ENCODE measurements at regions not wholly inside any gene's neighbourhood (a gene's known extent, or its start where the extent isn't known, plus 50 kb on each side); places are given as distances from the start of the nearest gene placed in this dataset.

DNA sequence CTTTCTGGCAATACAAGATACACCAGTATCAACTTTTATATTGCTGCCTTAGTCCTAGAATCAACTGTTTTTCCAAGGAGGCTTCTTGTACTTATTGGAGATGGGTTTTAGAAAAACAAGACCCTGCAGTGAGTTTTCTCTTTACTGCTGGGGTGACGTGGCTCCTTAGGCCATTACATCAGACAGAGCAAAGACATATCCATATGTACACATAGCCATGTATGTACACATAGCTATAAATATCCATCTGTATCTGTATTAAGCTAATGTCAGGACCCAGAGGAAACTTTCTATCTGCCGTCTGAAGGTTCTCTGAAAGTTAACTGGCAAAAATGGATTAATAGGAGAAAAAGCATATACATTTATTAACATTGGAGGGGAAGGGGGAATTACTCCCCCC, 607.4 kb downstream of the POM121L12 start:
- Mint-ChIP-seq H3K36me3 (ENCODE audit: low read depth) (no peaks in the 10 kb centered on the region), H3K9me3 (peaks cover 13% of the 10 kb centered on the region), H3K27ac (no peak overlapping the region), H3K27me3 (ENCODE audit: low read depth) (no peaks in the 10 kb centered on the region), H3K4me3 (no peak overlapping the region), H3K4me1 (ENCODE audit: low read depth) (no peaks in the 10 kb centered on the region)
- intact Hi-C loops (cut with micrococcal nuclease): no loop called here
- no peak for DNase-seq
- CTCF ChIA-PET: interaction anchor here (0.7 to 0.9 kb wide), 2 partner anchors 14 to 370 kb away, joined by 4 to 5 read pairs; no protein-coding TSS in a partner anchor

DNA sequence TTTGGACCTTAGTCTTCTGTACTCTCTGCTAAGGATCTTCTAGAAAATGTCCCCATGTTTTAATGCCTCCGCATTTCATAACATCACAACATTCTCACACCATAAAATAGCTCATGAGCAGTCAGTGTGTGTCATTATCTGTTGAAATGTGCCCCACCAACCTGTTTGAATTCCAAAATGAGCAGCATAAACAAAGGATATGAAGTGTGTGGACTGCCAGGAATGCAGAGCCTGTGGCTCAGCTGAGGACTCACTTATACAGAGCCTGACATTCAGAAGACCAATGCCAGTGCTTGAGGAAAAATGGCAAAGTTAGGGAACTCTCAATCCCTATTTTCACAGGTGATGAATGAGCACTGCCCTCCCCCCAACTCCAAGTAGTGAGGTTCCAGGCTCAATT, 621.4 kb downstream of the POM121L12 start:
- peaks cover 24% of the 10 kb centered on the region for H3K9me3 Mint-ChIP-seq
- no peak overlapping the region for H3K4me3 Mint-ChIP-seq
- no peaks in the 10 kb centered on the region for H3K27me3 Mint-ChIP-seq (ENCODE audit: low read depth)
- no peak overlapping the region for H3K27ac Mint-ChIP-seq
- intact Hi-C loops (cut with micrococcal nuclease): no loop called here
- CTCF ChIA-PET: interaction anchor here (0.9 kb wide), 1 partner anchor 14 kb away, joined by 4 read pairs; no protein-coding TSS in a partner anchor
- H3K36me3 Mint-ChIP-seq (ENCODE audit: low read depth): no peaks in the 10 kb centered on the region
- no peaks in the 10 kb centered on the region for H3K4me1 Mint-ChIP-seq (ENCODE audit: low read depth)
- no peak for DNase-seq

DNA sequence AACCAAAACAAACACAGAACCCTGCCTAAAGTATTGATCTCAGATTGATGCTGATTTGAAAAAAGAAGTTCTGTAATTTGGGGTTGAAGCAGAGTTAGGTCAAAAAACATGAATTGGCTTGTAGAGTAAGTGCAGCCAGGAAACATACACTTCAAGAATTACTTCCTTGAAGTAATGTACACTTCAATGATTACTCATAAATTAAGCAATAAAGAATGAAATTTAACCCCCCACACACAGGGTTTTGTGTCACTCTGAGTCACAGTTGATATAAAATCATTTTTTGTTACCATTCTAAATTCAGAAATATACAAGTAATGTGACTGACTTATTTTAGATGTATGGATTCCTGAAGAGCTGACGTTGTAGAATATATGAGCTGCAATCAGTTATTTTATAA, 622.2 kb downstream of the POM121L12 start:
- no peaks in the 10 kb centered on the region for H3K36me3 Mint-ChIP-seq (ENCODE audit: low read depth)

DNA sequence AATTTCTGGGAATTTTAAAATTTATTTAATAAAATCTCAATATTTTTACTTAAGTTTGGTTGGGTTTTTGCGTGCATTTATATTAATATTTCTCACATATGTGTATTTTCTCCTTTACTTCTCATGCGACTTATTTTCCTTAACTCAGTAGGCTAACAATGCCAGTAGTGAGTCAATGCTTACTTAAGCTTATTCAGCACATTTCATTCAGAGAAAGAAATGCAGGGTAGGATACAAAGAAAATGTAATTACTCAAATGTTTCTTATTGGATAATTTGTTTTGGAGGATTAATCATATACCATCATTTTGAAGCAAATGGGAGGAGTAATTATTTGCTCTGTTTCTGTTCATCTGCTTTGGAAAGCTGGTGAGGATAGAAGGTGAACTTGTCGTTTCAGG, 623.5 kb downstream of the POM121L12 start:
- peaks cover 19% of the 10 kb centered on the region for H3K9me3 Mint-ChIP-seq
- intact Hi-C loops (cut with micrococcal nuclease): no loop called here
- no peaks in the 10 kb centered on the region for H3K27me3 Mint-ChIP-seq (ENCODE audit: low read depth)
- CTCF ChIA-PET: no interaction called here
- no peaks in the 10 kb centered on the region for H3K36me3 Mint-ChIP-seq (ENCODE audit: low read depth)
- DNase-seq: no peak
- no peaks in the 10 kb centered on the region for H3K4me1 Mint-ChIP-seq (ENCODE audit: low read depth)
- H3K27ac Mint-ChIP-seq: no peak overlapping the region
- H3K4me3 Mint-ChIP-seq: no peak overlapping the region

More for the DNA sequence above, 622.2 kb downstream of the POM121L12 start:
- DNase-seq: no peak
- Mint-ChIP-seq H3K27ac (no peak overlapping the region), H3K9me3 (peaks cover 23% of the 10 kb centered on the region), H3K4me1 (ENCODE audit: low read depth) (no peaks in the 10 kb centered on the region), H3K4me3 (no peak overlapping the region), H3K27me3 (ENCODE audit: low read depth) (no peaks in the 10 kb centered on the region)
- CTCF ChIA-PET: interaction anchor here (0.9 kb wide), 1 partner anchor 15 kb away, joined by 4 read pairs; no protein-coding TSS in a partner anchor
- intact Hi-C loops (cut with micrococcal nuclease): no loop called here

DNA sequence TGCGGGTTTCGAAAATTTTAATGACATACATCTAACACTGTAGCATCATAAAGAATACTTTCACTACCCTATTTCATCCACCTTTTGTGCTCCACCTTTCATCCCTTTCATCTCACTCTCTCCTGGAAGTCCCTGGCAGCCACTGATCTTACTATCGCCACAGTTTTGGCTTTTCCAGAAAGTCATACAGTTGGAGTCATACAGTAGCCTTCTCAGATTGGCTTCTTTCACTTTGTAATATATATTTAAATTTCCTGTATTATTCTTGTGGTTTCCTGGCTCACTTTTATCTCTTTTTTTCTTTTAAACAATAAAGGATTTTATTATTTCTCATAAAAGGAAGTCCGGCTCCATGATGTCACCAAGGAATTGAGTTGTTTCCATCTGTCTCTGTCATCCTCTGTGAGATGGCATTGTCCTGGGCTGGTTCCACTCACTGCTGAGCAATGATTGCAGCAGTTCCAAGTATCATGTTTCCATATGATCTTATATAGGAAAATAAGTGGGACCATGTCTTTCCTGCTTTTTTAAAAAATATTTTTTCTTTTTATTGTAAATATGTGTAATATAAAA, 626.3 kb downstream of the POM121L12 start:
- DNase-seq: no peak
- intact Hi-C loops (cut with micrococcal nuclease): no loop called here
- peaks cover 33% of the 10 kb centered on the region for H3K9me3 Mint-ChIP-seq
- H3K36me3 Mint-ChIP-seq (ENCODE audit: low read depth): peaks cover 2% of the 10 kb centered on the region
- CTCF ChIA-PET: no interaction called here
- H3K27me3 Mint-ChIP-seq (ENCODE audit: low read depth): no peaks in the 10 kb centered on the region
- H3K4me1 Mint-ChIP-seq (ENCODE audit: low read depth): no peaks in the 10 kb centered on the region
- no peak overlapping the region for H3K4me3 Mint-ChIP-seq
- no peak overlapping the region for H3K27ac Mint-ChIP-seq

DNA sequence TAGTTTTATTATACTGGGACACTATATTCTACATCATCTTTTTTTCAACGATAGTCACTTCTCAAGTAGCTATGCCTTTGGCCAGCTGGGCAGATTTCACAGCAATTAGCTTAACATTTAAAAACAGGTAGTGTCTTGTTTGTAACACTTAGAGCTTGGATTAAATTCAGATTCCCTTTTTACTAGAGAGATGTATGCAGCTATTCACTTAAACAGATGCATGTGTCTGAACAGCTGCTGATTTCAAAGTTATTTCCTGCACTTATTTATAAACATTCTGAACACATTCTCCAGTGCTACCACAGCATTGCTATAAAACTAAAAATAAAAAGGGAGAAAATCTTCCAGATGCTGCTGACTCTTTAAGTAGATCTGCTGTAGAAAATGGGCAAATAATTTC, 637.2 kb downstream of the POM121L12 start:
- no peaks in the 10 kb centered on the region for H3K36me3 Mint-ChIP-seq (ENCODE audit: low read depth)
- H3K4me1 Mint-ChIP-seq (ENCODE audit: low read depth): no peaks in the 10 kb centered on the region
- no peaks in the 10 kb centered on the region for H3K9me3 Mint-ChIP-seq
- no peak overlapping the region for H3K27ac Mint-ChIP-seq
- CTCF ChIA-PET: no interaction called here
- no peak for DNase-seq
- H3K27me3 Mint-ChIP-seq (ENCODE audit: low read depth): no peaks in the 10 kb centered on the region
- no peak overlapping the region for H3K4me3 Mint-ChIP-seq
- intact Hi-C loops (cut with micrococcal nuclease): no loop called here

DNA sequence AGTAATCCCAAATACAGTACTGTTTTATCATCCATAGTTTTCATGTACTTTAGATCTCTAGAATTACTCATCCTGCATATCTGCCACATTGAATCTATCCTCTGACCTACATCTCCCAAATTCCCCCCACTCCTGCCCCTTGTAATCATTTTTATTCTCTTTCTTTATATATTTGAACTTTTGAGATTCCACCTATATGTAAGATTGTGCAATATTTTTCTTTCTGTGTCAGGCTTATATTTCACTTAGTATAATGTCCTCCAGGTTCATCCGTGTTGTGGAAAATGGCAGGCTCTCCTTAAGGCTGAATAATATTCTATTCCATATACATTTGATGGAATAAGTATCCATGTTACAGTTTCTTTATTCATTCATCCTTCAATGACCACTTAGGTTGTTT, 640.4 kb downstream of the POM121L12 start:
- no peak overlapping the region for H3K4me3 Mint-ChIP-seq
- CTCF ChIA-PET: no interaction called here
- H3K27ac Mint-ChIP-seq: no peak overlapping the region

DNA sequence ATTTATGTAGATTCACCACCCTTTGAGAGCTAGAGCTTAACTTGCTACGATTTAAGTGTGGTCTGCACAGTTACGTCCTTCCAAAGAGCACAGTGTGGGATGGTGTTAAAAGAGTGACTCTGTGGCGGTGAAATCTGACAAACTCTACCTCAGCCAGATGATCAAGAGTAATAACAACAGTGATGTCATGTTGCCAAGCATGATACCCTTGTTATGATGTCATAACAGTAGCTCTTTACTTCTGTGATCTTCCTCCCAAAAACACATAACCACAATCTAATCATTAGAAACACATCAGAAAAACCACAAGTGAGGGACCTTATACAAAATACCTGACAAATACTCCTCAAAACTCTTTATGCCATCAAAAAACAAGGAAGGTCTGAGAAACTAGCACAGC, 649.3 kb downstream of the POM121L12 start:
- Mint-ChIP-seq H3K36me3 (ENCODE audit: low read depth) (no peaks in the 10 kb centered on the region), H3K27ac (no peak overlapping the region), H3K4me3 (no peak overlapping the region), H3K4me1 (ENCODE audit: low read depth) (no peaks in the 10 kb centered on the region), H3K27me3 (ENCODE audit: low read depth) (no peaks in the 10 kb centered on the region), H3K9me3 (peaks cover 29% of the 10 kb centered on the region)
- CTCF ChIA-PET: no interaction called here
- intact Hi-C loops (cut with micrococcal nuclease): no loop called here
- no peak for DNase-seq

More for the DNA sequence above, 640.4 kb downstream of the POM121L12 start:
- DNase-seq: no peak
- H3K4me1 Mint-ChIP-seq (ENCODE audit: low read depth): no peaks in the 10 kb centered on the region
- H3K36me3 Mint-ChIP-seq (ENCODE audit: low read depth): no peaks in the 10 kb centered on the region
- no peaks in the 10 kb centered on the region for H3K27me3 Mint-ChIP-seq (ENCODE audit: low read depth)
- intact Hi-C loops (cut with micrococcal nuclease): no loop called here
- H3K9me3 Mint-ChIP-seq: peaks cover 11% of the 10 kb centered on the region

DNA sequence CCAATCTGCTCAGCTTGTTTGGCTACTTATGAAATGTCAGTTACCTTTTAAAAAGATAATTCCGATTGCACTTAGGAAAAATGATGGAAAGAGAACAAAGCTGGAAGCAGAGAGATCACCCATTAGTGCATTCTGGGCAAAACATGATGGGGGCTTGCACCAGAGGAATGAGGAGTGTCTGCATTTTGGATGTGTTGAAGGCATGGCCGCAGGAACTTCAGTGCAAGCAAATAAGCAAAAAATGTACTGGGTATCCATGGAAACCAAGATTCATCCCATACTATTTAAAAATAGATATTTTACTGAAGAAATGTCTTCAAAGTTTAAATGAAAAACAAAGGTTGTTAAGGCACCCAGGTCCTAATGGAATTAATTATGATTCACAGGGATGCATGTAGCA, 655.0 kb downstream of the POM121L12 start:
- Mint-ChIP-seq H3K36me3 (ENCODE audit: low read depth) (no peaks in the 10 kb centered on the region), H3K9me3 (peaks cover 21% of the 10 kb centered on the region), H3K27ac (no peak overlapping the region), H3K4me3 (no peak overlapping the region), H3K4me1 (ENCODE audit: low read depth) (no peaks in the 10 kb centered on the region), H3K27me3 (ENCODE audit: low read depth) (no peaks in the 10 kb centered on the region)
- CTCF ChIA-PET: no interaction called here
- intact Hi-C loops (cut with micrococcal nuclease): no loop called here
- no peak for DNase-seq

DNA sequence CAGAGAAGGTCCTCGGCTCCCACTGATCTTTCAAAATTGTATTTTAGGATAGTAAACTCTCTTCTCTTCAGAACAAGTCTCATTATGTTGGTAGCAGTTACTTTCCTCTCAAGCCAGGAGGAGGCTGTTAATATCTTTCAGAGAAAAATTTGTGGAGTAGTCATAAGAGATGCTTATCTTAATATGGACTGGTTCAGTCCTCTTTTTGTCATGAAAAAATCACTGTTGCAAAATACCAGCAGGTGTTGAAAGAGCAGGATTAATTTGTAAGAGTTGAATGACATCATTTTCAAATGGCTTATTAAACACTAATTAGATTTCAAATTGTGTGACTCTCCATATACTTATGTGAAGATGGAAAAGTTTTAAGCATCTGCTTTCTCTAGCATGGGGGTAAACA, 662.5 kb downstream of the POM121L12 start:
- H3K36me3 Mint-ChIP-seq (ENCODE audit: low read depth): no peaks in the 10 kb centered on the region
- no peak overlapping the region for H3K27ac Mint-ChIP-seq
- no peak for DNase-seq
- CTCF ChIA-PET: no interaction called here
- no peak overlapping the region for H3K4me3 Mint-ChIP-seq
- intact Hi-C loops (cut with micrococcal nuclease): no loop called here
- H3K9me3 Mint-ChIP-seq: peaks cover 11% of the 10 kb centered on the region
- no peaks in the 10 kb centered on the region for H3K4me1 Mint-ChIP-seq (ENCODE audit: low read depth)
- H3K27me3 Mint-ChIP-seq (ENCODE audit: low read depth): no peaks in the 10 kb centered on the region

DNA sequence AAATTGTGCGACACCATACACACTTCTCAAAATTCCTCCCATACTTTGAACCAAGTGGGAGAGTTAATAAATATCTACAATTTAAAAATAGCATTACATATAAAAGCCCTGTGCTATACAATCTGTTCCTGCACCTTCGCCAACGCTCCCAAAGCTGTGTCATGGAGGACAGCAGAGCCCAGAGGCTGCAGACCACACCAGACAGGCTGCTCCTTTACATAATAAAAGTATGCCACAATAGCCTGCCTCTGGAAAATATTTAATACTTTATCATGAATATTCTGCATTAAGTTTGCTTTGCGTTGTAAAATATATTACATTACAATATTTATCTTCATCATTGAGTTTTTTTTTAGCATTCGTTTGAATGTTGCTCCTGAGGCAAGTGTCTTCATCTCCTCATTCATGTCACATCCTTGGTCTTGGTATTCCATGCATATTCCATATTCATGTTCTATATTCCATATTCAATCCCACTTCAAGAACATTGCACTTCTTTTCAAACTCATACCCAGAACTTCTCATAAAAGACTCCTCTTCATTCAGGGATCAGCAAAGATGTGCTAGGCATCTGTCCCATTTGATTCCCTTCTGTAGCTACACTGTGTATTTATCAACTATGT, 663.9 kb downstream of the POM121L12 start:
- DNase-seq: no peak
- Mint-ChIP-seq H3K27me3 (ENCODE audit: low read depth) (no peaks in the 10 kb centered on the region), H3K4me3 (no peak overlapping the region), H3K36me3 (ENCODE audit: low read depth) (no peaks in the 10 kb centered on the region), H3K27ac (no peak overlapping the region), H3K9me3 (peaks cover 9% of the 10 kb centered on the region), H3K4me1 (ENCODE audit: low read depth) (no peaks in the 10 kb centered on the region)
- intact Hi-C loops (cut with micrococcal nuclease): no loop called here
- CTCF ChIA-PET: no interaction called here

DNA sequence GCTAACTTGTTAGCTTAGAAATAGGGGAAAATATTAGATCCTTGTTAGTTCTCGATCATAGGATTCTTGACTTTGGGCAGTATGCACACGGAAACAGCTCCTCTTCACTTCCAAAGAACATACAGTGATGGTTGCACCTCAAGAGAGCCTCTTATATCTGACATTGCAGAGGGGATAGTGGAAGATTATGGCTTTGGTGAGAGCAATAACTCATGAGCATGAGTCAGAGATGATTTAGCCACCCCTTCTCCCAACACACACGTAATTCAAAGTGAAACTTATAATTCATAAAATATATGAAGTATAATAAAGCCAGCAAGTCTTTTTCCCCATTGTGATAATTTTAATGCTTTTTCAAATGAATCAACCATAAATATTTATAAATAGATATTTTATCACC, 683.7 kb downstream of the POM121L12 start:
- no peaks in the 10 kb centered on the region for H3K36me3 Mint-ChIP-seq (ENCODE audit: low read depth)
- no peaks in the 10 kb centered on the region for H3K4me1 Mint-ChIP-seq (ENCODE audit: low read depth)
- peaks cover 10% of the 10 kb centered on the region for H3K9me3 Mint-ChIP-seq
- no peak for DNase-seq
- no peak overlapping the region for H3K4me3 Mint-ChIP-seq
- no peaks in the 10 kb centered on the region for H3K27me3 Mint-ChIP-seq (ENCODE audit: low read depth)
- intact Hi-C loops (cut with micrococcal nuclease): no loop called here
- H3K27ac Mint-ChIP-seq: no peak overlapping the region
- CTCF ChIA-PET: no interaction called here

DNA sequence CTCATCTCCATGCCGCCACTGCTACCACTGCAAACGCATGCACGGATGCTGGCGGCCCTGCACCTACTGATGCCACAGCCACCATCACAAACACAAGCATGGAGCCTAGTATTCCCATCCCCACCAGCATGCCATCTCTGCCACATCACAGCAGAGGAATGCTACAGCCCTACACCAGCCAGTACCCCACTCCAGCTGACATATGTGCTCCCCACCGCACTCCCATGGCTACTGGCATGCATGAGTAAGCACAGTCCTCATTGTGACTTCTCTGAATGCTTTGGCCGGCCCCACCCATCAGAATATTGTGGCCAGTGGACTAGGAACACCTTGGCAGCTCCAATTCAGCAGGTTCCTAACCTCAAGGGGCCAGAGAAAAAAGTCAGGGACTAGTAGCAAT, 705.5 kb downstream of the POM121L12 start:
- no peak for DNase-seq
- Mint-ChIP-seq H3K9me3 (peaks cover 15% of the 10 kb centered on the region), H3K4me1 (ENCODE audit: low read depth) (no peaks in the 10 kb centered on the region), H3K27me3 (ENCODE audit: low read depth) (no peaks in the 10 kb centered on the region), H3K27ac (no peak overlapping the region), H3K4me3 (no peak overlapping the region), H3K36me3 (ENCODE audit: low read depth) (no peaks in the 10 kb centered on the region)
- CTCF ChIA-PET: no interaction called here
- intact Hi-C loops (cut with micrococcal nuclease): no loop called here

Data from activated naive CD4-positive, alpha-beta T cell treated with anti-CD3 and anti-CD28 coated beads for 36 hours (primary cell).